WTC11 (cell line): ENCODE measurements at regions not wholly inside any gene's neighbourhood (a gene's known extent, or its start where the extent isn't known, plus 50 kb on each side); places are given as distances from the start of the nearest gene placed in this dataset.

Experiments used
- CREM ChIP-seq: sonication (generic); formaldehyde crosslinking; IDR thresholded peaks from 2 replicates; pipeline ENCODE4 v1.8.1; 2022; ENCODE audit warnings: mild to moderate bottlenecking, missing genetic modification reagents, moderate library complexity
- SMAD3 ChIP-seq: sonication (generic); formaldehyde crosslinking; IDR thresholded peaks from 2 replicates; pipeline ENCODE4 v1.8.0; 2022; ENCODE audit warnings: missing genetic modification reagents, mild to moderate bottlenecking, borderline replicate concordance

- no peak for TF ChIP-seq SMAD3
- TF ChIP-seq CREM (CRISPR knock-in tag): no peak
These were observed 138.2 kb upstream of the KLF4 start for GRCh38 chr9:107627781-107628180.
